Type B pancreatic cell (in vitro differentiated cells): ENCODE measurements at regions not wholly inside any gene's neighbourhood (a gene's known extent, or its start where the extent isn't known, plus 50 kb on each side); places are given as distances from the start of the nearest gene placed in this dataset.

Source experiments
- DNase-seq: peaks from one replicate; pipeline ENCODE4 v3.0.0; 2021; ENCODE audit warnings: mixed read lengths; ENCODE audit not compliant: unreplicated experiment; ENCODE audit errors: extremely low spot score
- H3K27ac Mint-ChIP-seq: 2 replicates; pipeline ENCODE4 v1.8.0; 2021; ENCODE audit warnings: mild to moderate bottlenecking, mixed read lengths
- H3K27me3 Mint-ChIP-seq: 2 replicates; pipeline ENCODE4 v1.8.0; 2021; ENCODE audit warnings: mixed read lengths
- H3K36me3 Mint-ChIP-seq: 2 replicates; pipeline ENCODE4 v1.8.0; 2021; ENCODE audit warnings: mixed read lengths
- H3K4me1 Mint-ChIP-seq: one replicate; pipeline ENCODE4 v1.8.0; 2021; ENCODE audit warnings: mixed read lengths; ENCODE audit not compliant: unreplicated experiment
- H3K4me3 Mint-ChIP-seq: 2 replicates; pipeline ENCODE4 v1.8.0; 2021; ENCODE audit warnings: mild to moderate bottlenecking, mixed read lengths
- H3K9me3 Mint-ChIP-seq: 2 replicates; pipeline ENCODE4 v1.8.0; 2021; ENCODE audit warnings: mixed read lengths
- CTCF ChIP-seq: fragments of 200-600 bp; sonication (generic); conservative IDR thresholded peaks from 2 replicates; pipeline ENCODE4 v1.5.0; 2021; ENCODE audit warnings: antibody characterized with exemption, mild to moderate bottlenecking

- H3K27ac Mint-ChIP-seq = no peak overlapping the region
- TF ChIP-seq CTCF = no peak
- H3K27me3 Mint-ChIP-seq = peaks cover 9% of the 10 kb centered on the region
- DNase-seq = no peak
- H3K36me3 Mint-ChIP-seq = no peaks in the 10 kb centered on the region
- H3K4me1 Mint-ChIP-seq = no peaks in the 10 kb centered on the region
- no peaks in the 10 kb centered on the region for H3K9me3 Mint-ChIP-seq
- H3K4me3 Mint-ChIP-seq = no peak overlapping the region
Measured at GRCh38 chr6:44641344-44642031, 254.0 kb downstream of the CDC5L start.

GRCh38 chr6:44642349-44642748, 254.8 kb downstream of the CDC5L start:
- no peaks in the 10 kb centered on the region for H3K36me3 Mint-ChIP-seq
- DNase-seq = no peak
- no peaks in the 10 kb centered on the region for H3K9me3 Mint-ChIP-seq
- H3K27me3 Mint-ChIP-seq = peaks cover 10% of the 10 kb centered on the region
- TF ChIP-seq CTCF = no peak
- H3K27ac Mint-ChIP-seq = no peak overlapping the region
- H3K4me1 Mint-ChIP-seq = no peaks in the 10 kb centered on the region
- no peak overlapping the region for H3K4me3 Mint-ChIP-seq

- H3K27ac Mint-ChIP-seq = no peak overlapping the region
- H3K9me3 Mint-ChIP-seq = no peaks in the 10 kb centered on the region
- H3K36me3 Mint-ChIP-seq = no peaks in the 10 kb centered on the region
- no peak overlapping the region for H3K4me3 Mint-ChIP-seq
- H3K4me1 Mint-ChIP-seq = no peaks in the 10 kb centered on the region
- DNase-seq = no peak
- TF ChIP-seq CTCF = no peak
- H3K27me3 Mint-ChIP-seq = peaks cover 13% of the 10 kb centered on the region
Measured at GRCh38 chr6:44642870-44643522, 255.5 kb downstream of the CDC5L start.

GRCh38 chr6:44645276-44645675, 257.8 kb downstream of the CDC5L start:
- H3K36me3 Mint-ChIP-seq = no peaks in the 10 kb centered on the region
- no peak overlapping the region for H3K27ac Mint-ChIP-seq
- no peak for TF ChIP-seq CTCF
- H3K27me3 Mint-ChIP-seq = peaks cover 22% of the 10 kb centered on the region
- H3K9me3 Mint-ChIP-seq = no peaks in the 10 kb centered on the region
- no peak for DNase-seq
- H3K4me3 Mint-ChIP-seq = no peak overlapping the region
- H3K4me1 Mint-ChIP-seq = no peaks in the 10 kb centered on the region

GRCh38 chr6:44646355-44646754, 258.8 kb downstream of the CDC5L start:
- H3K27ac Mint-ChIP-seq = no peak overlapping the region
- no peak overlapping the region for H3K4me3 Mint-ChIP-seq
- H3K27me3 Mint-ChIP-seq = peaks cover 31% of the 10 kb centered on the region
- no peak for DNase-seq
- no peaks in the 10 kb centered on the region for H3K36me3 Mint-ChIP-seq
- no peaks in the 10 kb centered on the region for H3K9me3 Mint-ChIP-seq
- no peak for TF ChIP-seq CTCF
- peaks cover 7% of the 10 kb centered on the region for H3K4me1 Mint-ChIP-seq
